ENCODE measurements at regions not wholly inside any gene's neighbourhood (a gene's known extent, or its start where the extent isn't known, plus 50 kb on each side); places are given as distances from the start of the nearest gene placed in this dataset.

DNA sequence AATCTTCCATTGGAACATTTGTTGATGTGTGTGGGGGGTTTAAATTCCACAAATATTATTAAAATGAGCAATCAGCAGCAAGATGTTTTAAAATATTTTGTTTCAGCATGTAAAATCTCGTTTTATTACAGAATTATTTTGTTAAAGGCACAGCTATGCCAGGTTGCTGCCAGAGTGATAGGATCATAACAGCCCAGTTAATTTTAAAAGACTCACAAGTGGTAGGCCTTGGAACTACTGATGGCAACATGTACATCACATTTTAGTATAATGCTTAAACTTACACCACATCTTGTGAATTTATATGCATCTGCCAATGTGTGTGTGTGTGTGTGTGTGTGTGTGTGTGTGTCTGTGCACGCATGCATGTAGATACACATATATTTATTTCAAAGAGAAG lies 97.8 kb upstream of the SPRY1 start:
- TF ChIP-seq, protein P1, sequence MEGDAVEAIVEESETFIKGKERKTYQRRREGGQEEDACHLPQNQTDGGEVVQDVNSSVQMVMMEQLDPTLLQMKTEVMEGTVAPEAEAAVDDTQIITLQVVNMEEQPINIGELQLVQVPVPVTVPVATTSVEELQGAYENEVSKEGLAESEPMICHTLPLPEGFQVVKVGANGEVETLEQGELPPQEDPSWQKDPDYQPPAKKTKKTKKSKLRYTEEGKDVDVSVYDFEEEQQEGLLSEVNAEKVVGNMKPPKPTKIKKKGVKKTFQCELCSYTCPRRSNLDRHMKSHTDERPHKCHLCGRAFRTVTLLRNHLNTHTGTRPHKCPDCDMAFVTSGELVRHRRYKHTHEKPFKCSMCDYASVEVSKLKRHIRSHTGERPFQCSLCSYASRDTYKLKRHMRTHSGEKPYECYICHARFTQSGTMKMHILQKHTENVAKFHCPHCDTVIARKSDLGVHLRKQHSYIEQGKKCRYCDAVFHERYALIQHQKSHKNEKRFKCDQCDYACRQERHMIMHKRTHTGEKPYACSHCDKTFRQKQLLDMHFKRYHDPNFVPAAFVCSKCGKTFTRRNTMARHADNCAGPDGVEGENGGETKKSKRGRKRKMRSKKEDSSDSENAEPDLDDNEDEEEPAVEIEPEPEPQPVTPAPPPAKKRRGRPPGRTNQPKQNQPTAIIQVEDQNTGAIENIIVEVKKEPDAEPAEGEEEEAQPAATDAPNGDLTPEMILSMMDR (IDR thresholded peaks at IDR 0.05; ENCODE audit: extremely low read depth, missing control alignments) = no peak
- no peak for DNase-seq (ENCODE audit: low spot score)

DNA sequence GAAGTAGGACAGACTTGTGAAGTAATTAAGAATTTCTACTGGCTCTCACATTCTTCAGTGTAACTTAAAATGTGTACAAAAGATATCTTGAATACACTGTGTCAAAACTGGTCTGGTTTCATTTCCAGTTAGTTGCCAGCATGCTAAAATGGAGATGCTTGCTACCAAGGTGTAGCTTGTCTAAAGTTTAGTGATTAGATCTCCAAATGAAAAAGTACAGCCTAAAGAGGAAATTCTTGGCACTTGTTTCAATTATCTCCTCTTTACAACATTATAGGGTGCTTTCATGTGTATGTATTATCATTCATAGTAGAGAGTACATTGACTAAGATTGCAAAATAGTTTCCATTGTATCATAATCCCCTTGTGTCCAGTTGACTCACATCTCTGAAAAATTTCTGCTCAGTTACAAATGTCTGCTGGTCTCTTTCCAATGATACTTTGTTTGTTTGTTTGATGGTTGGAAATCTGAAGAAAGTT lies 97.3 kb upstream of the SPRY1 start:
- TF ChIP-seq, protein P1 (IDR thresholded peaks at IDR 0.05; ENCODE audit: extremely low read depth, missing control alignments) = no peak
- DNase-seq (ENCODE audit: low spot score) = no peak

DNA sequence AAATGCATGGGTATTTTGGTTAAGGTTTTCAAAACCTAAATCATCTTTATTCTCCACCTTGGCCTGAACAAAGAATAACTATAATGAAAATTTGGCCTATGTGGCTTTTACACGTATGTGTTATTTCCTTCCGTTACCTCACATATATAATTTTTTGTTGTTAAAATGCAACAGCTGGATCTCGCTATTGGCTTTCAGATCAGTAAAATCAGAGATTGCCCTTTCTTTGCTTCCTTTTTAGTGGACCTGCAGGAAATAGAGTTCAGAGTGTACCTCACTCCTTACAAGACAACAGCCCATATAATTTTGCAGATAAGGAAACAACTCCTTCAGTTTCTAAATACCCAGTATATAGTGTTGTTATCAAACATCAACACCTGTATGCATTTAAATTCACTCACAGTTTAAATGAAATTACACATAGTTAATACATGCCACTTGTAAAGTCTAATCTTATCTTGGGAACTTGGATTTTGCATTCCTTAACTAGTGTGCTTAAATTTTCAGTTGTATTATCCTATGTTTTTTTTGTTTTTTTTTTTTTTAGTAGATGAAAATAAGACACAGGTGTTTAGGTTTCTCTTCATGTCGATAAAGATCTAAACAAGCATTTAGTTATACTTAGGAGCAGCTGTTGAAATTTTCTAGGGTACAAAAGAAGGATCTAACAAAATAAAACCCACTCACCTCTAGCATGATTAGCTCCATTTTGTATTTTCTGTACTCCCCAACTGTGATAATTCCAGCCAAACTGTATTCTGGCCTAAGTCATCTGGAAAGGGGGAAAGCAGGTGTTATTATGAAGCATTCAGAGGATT lies 96.2 kb upstream of the SPRY1 start:
- DNase-seq (ENCODE audit: low spot score) = no peak
- TF ChIP-seq, protein P1 (IDR thresholded peaks at IDR 0.05; ENCODE audit: extremely low read depth, missing control alignments) = no peak

DNA sequence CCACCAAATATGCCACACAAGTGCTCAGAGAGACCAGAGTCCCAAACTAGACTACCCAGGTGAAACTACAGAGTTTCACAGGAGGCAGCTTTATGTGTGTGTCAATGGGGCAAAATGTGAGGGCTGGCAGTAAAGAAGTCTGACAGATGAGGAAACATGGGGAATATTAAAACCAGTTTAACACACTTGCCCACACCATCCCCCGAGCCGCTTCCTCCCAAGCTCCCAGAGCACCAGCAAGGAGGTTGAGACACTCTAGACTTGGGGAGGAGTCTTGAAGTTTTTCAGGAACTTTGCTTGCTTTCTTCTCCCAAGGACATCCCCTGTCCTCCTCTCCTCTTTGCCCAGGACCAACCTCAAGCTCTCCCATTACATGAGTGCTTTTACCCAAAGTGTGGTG lies 94.7 kb upstream of the SPRY1 start:
- no peak for DNase-seq (ENCODE audit: low spot score)
- TF ChIP-seq, protein P1 (IDR thresholded peaks at IDR 0.05; ENCODE audit: extremely low read depth, missing control alignments) = no peak

DNA sequence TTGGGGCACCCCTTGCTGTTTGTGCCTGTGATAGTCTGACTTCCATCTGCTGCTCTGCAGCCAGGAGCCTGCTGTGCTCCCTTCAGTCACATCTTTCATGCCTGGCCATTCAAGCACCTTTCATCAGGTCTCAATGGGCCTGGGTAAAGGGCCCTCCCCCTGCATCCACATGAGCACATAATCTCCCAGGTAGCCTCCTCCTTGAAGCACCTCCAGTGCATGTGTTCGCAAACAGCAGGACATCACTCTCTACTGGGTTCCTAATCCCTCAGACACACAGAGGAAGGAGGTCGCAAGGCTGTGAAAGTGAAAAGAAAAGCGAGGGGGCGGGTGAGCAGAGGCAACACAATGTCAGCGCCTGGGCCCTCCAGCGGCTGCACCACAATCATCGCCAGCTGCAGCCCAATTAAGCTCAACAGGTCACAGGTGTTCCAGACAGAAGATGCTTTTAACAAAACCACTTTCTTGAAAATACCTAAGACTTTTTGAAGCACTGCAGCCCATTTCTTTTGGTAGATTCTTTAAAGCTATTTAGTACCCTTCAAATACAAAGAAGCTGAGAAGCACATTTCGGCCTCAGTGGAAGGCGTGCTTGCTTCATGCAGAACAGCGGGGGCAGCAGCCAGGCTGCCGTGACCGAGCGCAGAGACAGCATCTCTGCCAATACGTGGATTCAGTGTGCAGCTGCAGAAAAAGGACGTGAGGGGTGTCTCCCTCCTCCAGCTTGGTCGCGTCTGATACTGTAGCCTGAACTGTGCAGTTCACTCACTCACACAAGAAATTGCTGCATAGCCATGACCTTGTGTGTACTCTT lies 92.2 kb upstream of the SPRY1 start:
- peak; percentile 7 for DNase-seq (ENCODE audit: low spot score)
- TF ChIP-seq, protein P1 (IDR thresholded peaks at IDR 0.05; ENCODE audit: extremely low read depth, missing control alignments) = no peak

DNA sequence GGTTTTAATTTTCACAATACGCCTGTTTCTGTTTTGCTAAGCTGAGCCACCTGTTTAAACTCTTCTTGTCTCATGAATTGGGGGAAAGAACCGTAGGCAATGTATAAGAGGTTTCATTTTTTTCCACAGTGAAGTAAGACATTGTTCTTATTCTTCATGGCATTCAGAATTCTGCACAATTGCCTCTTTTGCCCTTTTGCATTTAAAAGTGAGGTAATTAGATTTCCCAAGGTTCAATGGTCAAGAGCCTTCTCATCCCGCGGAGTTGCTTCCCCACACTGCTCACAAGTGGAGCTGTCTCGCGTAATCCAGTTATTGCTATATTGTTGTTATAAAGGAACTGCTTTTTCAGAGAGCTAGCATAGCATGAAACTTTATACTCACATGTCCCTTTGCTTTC lies 90.9 kb upstream of the SPRY1 start:
- TF ChIP-seq, protein P1 (IDR thresholded peaks at IDR 0.05; ENCODE audit: extremely low read depth, missing control alignments) = no peak
- no peak for DNase-seq (ENCODE audit: low spot score)

DNA sequence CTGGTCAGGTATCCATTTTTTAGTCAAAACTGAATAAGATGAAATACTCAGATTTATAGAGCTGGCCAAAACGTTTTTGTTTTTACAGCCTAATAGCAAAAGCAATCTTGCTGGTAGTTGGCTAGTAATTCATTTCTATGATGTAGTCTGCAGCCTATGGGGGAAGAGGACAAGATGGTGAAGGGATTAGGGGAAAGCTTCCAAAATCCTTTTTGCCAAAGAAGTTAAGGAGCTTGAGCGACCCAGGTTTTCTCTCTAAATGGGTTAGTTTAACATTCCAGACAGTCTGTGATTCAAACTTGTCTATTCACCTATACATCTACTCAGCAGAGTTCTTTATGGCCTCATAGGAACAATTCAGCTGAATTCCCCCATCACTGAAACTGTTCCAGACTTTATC lies 89.8 kb upstream of the SPRY1 start:
- DNase-seq (ENCODE audit: low spot score) = no peak
- TF ChIP-seq, protein P1 (IDR thresholded peaks at IDR 0.05; ENCODE audit: extremely low read depth, missing control alignments) = no peak

All from GM20000 (cell line).